GM19240 (cell line): ENCODE measurements at regions not wholly inside any gene's neighbourhood (a gene's known extent, or its start where the extent isn't known, plus 50 kb on each side); places are given as distances from the start of the nearest gene placed in this dataset.

ENCODE experiments used
- DNase-seq: peaks from one replicate; pipeline ENCODE4 v3.0.0; 2011; ENCODE audit warnings: low spot score; ENCODE audit not compliant: insufficient read length

GRCh38 chr4:159498446-159499115, 395.7 kb downstream of the RAPGEF2 start:
- DNase-seq, result no peak

- DNase-seq, result no peak
Measured at GRCh38 chr4:159500861-159501260, 398.0 kb downstream of the RAPGEF2 start.

- no peak for DNase-seq
Measured at GRCh38 chr4:159503236-159504008, 400.5 kb downstream of the RAPGEF2 start.

- DNase-seq, result no peak
Measured at GRCh38 chr4:159504684-159505083, 401.8 kb downstream of the RAPGEF2 start.

GRCh38 chr4:159505266-159505975, 402.5 kb downstream of the RAPGEF2 start:
- no peak for DNase-seq

- DNase-seq, result no peak
Measured at GRCh38 chr4:159506801-159507517, 404.1 kb downstream of the RAPGEF2 start.

GRCh38 chr4:159508917-159509500, 406.1 kb downstream of the RAPGEF2 start:
- DNase-seq, result no peak

- no peak for DNase-seq
Measured at GRCh38 chr4:159512348-159512747, 409.5 kb downstream of the RAPGEF2 start.

- no peak for DNase-seq
Measured at GRCh38 chr4:159515314-159516025, 412.6 kb downstream of the RAPGEF2 start.

- no peak for DNase-seq
Measured at GRCh38 chr4:159516556-159517140, 413.8 kb downstream of the RAPGEF2 start.

GRCh38 chr4:159520074-159520473, 417.2 kb downstream of the RAPGEF2 start:
- no peak for DNase-seq

GRCh38 chr4:159526172-159526571, 423.3 kb downstream of the RAPGEF2 start:
- DNase-seq, result no peak

GRCh38 chr4:159534655-159535054, 431.8 kb downstream of the RAPGEF2 start:
- DNase-seq, result no peak

- DNase-seq, result no peak
Measured at GRCh38 chr4:159538556-159538955, 435.7 kb downstream of the RAPGEF2 start.

GRCh38 chr4:159540038-159540437, 437.2 kb downstream of the RAPGEF2 start:
- no peak for DNase-seq

- no peak for DNase-seq
Measured at GRCh38 chr4:159540501-159540900, 437.6 kb downstream of the RAPGEF2 start.

- no peak for DNase-seq
Measured at GRCh38 chr4:159541143-159541542, 438.3 kb downstream of the RAPGEF2 start.

GRCh38 chr4:159542296-159542695, 439.4 kb downstream of the RAPGEF2 start:
- no peak for DNase-seq

GRCh38 chr4:159543831-159544230, 441.0 kb downstream of the RAPGEF2 start:
- DNase-seq, result no peak

GRCh38 chr4:159545556-159545955, 442.7 kb downstream of the RAPGEF2 start:
- no peak for DNase-seq
